ENCODE measurements at regions not wholly inside any gene's neighbourhood (a gene's known extent, or its start where the extent isn't known, plus 50 kb on each side); places are given as distances from the start of the nearest gene placed in this dataset.
"Not testable (repeated sequence)": the region's sequence is repeated elsewhere in the genome, so short reads cannot be mapped to it uniquely, and the experiment has no call there.

- DNase-seq, result no peak
Measured at GRCh38 chr3:153268564-153269279, 106.7 kb downstream of the RAP2B start.

- DNase-seq, result no peak
Measured at GRCh38 chr3:153269730-153270129, 107.7 kb downstream of the RAP2B start.

- no peak for DNase-seq
Measured at GRCh38 chr3:153273217-153273616, 111.2 kb downstream of the RAP2B start.

- DNase-seq, result peak in 2 of 3 donors; percentile 51 to 69
Measured at GRCh38 chr3:153273767-153274435, 111.9 kb downstream of the RAP2B start.

GRCh38 chr3:153274561-153274960, 112.5 kb downstream of the RAP2B start:
- peak in 1 of 3 donors; percentile 47 for DNase-seq

GRCh38 chr3:153275514-153275913, 113.5 kb downstream of the RAP2B start:
- no peak for DNase-seq

GRCh38 chr3:153277029-153277428, 115.0 kb downstream of the RAP2B start:
- DNase-seq, result peak in 1 of 3 donors; percentile 61

GRCh38 chr3:153281236-153281997, 119.4 kb downstream of the RAP2B start:
- not testable (repeated sequence) for DNase-seq

- DNase-seq, result no peak
Measured at GRCh38 chr3:153282355-153282754, 120.3 kb downstream of the RAP2B start.

GRCh38 chr3:153284282-153284938, 122.4 kb downstream of the RAP2B start:
- peak; percentile 72 to 85 (median 85) for DNase-seq

GRCh38 chr3:153285194-153285641, 123.2 kb downstream of the RAP2B start:
- peak in 2 of 3 donors; percentile 30 to 64 for DNase-seq

GRCh38 chr3:153285982-153286381, 124.0 kb downstream of the RAP2B start:
- DNase-seq, result no peak

- no peak for DNase-seq
Measured at GRCh38 chr3:153287017-153287416, 125.0 kb downstream of the RAP2B start.

GRCh38 chr3:153289334-153289808, 127.3 kb downstream of the RAP2B start:
- peak in 1 of 3 donors; percentile 17 for DNase-seq

- DNase-seq, result peak in 1 of 3 donors; percentile 40
Measured at GRCh38 chr3:153290268-153291015, 128.4 kb downstream of the RAP2B start.

- peak in 1 of 3 donors; percentile 30 for DNase-seq
Measured at GRCh38 chr3:153291059-153291685, 129.1 kb downstream of the RAP2B start.

GRCh38 chr3:153293265-153293664, 131.2 kb downstream of the RAP2B start:
- no peak for DNase-seq

- DNase-seq, result no peak
Measured at GRCh38 chr3:153295901-153296300, 133.9 kb downstream of the RAP2B start.

GRCh38 chr3:153305189-153305588, 143.2 kb downstream of the RAP2B start:
- DNase-seq, result no peak

- no peak for DNase-seq
Measured at GRCh38 chr3:153311541-153311940, 149.5 kb downstream of the RAP2B start.
